K562 (cell line): ENCODE measurements at regions not wholly inside any gene's neighbourhood (a gene's known extent, or its start where the extent isn't known, plus 50 kb on each side); places are given as distances from the start of the nearest gene placed in this dataset.

Source experiments
- ARID1B ChIP-seq: fragments of 450-650 bp; IDR thresholded peaks from 2 replicates; pipeline ENCODE4 v1.6.1; 2016; ENCODE audit warnings: antibody characterized with exemption, mild to moderate bottlenecking, inconsistent platforms
- CHD2 ChIP-seq: IDR thresholded peaks from 2 replicates; pipeline ENCODE4 v1.6.1; 2011; ENCODE audit warnings: low read depth, low read length
- CTCF ChIP-seq, 3 experiments: IDR thresholded peaks in 2 of 3; conservative IDR thresholded peaks in 1 of 3; 2 replicates each; pipeline ENCODE4 v1.5.1; 2011 to 2012; ENCODE audit warnings: low read length in 3 of 3, mild to moderate bottlenecking in 3 of 3, control low read depth in 2 of 3, improper control_type of control experiment in 1 of 3, inconsistent platforms in 1 of 3, low read depth in 1 of 3, mixed read lengths in 1 of 3, moderate library complexity in 1 of 3; ENCODE audit not compliant: insufficient read depth in 2 of 3
- JUNB ChIP-seq: fragments of 450-650 bp; formaldehyde crosslinking; conservative IDR thresholded peaks from 2 replicates; pipeline ENCODE4 v1.4.0; 2020; ENCODE audit warnings: mild to moderate bottlenecking
- POLR2A ChIP-seq: fragments of 450-650 bp; conservative IDR thresholded peaks from 2 replicates; pipeline ENCODE4 v1.6.1; 2016
- ZBTB40 ChIP-seq, 2 experiments: fragments of 450-650 bp in 1 of 2; sonication (generic) in 1 of 2; formaldehyde crosslinking in 1 of 2; IDR thresholded peaks; 2 replicates each; pipeline versions ENCODE4 v1.7.1 to v1.9.0; 2016 to 2022; ENCODE audit warnings: inconsistent platforms in 1 of 2, mild to moderate bottlenecking in 1 of 2, missing genetic modification reagents in 1 of 2
- ZBTB49 ChIP-seq: sonication (generic); formaldehyde crosslinking; IDR thresholded peaks from 2 replicates; pipeline ENCODE4 v1.8.0; 2022; ENCODE audit warnings: missing genetic modification reagents, mild to moderate bottlenecking, borderline replicate concordance
- ZC3H11A ChIP-seq: IDR thresholded peaks from 2 replicates; pipeline ENCODE4 v1.6.1; 2012; ENCODE audit warnings: low read depth, low read length, improper control_type of control experiment
- ZNF589 ChIP-seq: fragments of 200-800 bp; sonication (Bioruptor generic); IDR thresholded peaks from 2 replicates; pipeline ENCODE4 v1.6.1; 2016; ENCODE audit warnings: low read depth, missing genetic modification characterization, missing compliant biosample characterization

GRCh38 chr1:93735722-93736121 lies 54.1 kb upstream of the BCAR3 start:
- TF ChIP-seq ZBTB49 (CRISPR knock-in tag) = no peak
- TF ChIP-seq CTCF (IDR thresholded peaks at IDR 0.05 in 2 of 3, conservative IDR thresholded peaks at IDR 0.05 in 1 of 3; ENCODE audit: insufficient read depth in 2 of 3, low read depth in 1 of 3, low read length in 3 of 3) = no peak
- TF ChIP-seq JUNB (CRISPR knock-in tag) = no peak
- no peak for TF ChIP-seq CHD2
- TF ChIP-seq ZC3H11A = no peak
- TF ChIP-seq POLR2A = no peak
- no peak for TF ChIP-seq ARID1B
- TF ChIP-seq ZBTB40 (IDR thresholded peaks at IDR 0.05) = no peak
- TF ChIP-seq ZBTB40 (CRISPR knock-in tag; IDR thresholded peaks at IDR 0.05) = no peak
- no peak for TF ChIP-seq ZNF589 (CRISPR knock-in tag)
